ENCODE measurements at regions not wholly inside any gene's neighbourhood (a gene's known extent, or its start where the extent isn't known, plus 50 kb on each side); places are given as distances from the start of the nearest gene placed in this dataset.

GRCh38 chr7:18347170-18347569, 148.4 kb upstream of the HDAC9 start:
- no peak for DNase-seq (ENCODE audit: extremely low spot score, insufficient read length, low read depth)
- no peak for FAIRE-seq

DNA sequence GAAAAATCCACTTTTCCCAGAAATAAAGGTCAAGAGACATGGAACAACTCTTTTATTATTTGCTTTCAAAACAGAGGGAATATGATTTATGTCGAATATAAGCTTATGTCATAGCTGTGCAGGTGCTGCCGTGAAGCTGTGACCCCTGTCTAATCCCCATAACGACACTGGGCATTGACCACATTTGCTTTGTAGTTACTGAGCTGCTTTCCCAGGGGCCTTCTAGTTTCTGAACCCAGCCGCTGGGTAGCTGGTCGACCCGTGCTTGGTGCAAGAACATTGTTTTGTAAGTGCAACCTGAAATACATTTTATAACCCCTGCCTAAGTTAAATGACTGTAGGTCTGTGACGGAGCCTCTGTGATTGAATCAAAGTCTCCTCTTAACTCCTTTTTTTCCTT, 144.9 kb upstream of the HDAC9 start:
- FAIRE-seq, result no peak
- no peak for DNase-seq (ENCODE audit: extremely low spot score, insufficient read length, low read depth)

DNA sequence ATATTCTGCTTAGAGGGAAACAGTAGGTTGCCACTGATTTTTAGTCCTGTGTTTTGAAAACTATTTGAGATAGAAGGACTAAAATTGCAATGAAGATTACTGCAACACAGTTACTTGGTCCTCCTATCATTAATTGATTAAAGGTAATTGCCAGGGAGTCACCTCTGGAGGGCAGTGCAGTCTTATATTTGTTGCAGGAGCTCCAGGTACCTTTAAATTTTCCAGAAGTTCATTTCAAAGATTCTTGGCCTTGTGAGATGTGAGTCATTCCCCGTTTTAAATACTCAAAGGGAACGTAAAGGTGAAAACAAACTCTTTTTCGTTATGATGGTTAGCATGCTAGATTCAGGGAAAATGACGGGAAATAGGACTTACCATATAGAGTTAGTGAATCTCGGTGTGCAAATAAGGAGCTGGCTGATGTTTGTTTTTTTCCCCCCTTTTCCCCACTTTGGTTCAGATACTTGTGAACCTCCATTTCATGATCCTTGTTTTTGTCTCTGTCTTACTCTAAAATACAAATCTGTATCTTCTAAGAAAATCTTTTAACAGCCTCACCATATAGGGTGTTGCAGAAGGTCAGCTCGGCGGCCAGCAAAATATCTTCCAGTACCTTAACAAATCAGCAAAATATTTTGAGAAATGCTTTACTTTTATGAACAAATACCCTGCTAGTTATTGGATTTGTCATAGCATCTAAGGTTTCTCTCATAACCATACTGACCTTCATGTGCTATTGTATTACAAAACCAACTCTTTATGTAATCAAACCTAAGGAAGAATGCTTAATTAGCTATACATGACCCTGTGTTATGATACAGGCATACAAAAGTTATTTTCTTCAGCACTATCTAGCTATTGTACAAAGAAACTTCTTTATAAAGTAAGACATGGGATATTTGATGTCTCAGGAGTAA, 143.0 kb upstream of the HDAC9 start:
- peak; percentile 86 for FAIRE-seq
- DNase-seq (ENCODE audit: extremely low spot score, insufficient read length, low read depth), result no peak

DNA sequence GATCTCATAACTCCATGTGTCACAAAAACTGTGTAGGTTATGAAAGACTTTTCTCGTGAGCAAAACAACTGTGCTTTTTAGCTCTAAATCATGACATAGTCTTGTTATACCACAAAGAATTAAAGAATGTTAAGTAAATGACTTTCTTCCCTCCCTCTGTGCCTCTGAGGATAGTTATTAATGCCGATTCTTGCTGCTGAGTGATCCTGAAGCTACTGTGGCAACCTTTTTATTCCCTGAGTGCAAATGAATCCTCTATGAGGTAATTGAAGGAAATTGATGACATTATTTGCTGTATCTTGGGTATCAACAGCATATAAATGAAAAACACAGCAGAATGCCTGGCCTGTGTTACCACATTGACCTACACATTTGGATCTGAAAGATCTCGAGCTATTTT, 142.2 kb upstream of the HDAC9 start:
- FAIRE-seq (no peak), DNase-seq (ENCODE audit: extremely low spot score, insufficient read length, low read depth) (no peak)

DNA sequence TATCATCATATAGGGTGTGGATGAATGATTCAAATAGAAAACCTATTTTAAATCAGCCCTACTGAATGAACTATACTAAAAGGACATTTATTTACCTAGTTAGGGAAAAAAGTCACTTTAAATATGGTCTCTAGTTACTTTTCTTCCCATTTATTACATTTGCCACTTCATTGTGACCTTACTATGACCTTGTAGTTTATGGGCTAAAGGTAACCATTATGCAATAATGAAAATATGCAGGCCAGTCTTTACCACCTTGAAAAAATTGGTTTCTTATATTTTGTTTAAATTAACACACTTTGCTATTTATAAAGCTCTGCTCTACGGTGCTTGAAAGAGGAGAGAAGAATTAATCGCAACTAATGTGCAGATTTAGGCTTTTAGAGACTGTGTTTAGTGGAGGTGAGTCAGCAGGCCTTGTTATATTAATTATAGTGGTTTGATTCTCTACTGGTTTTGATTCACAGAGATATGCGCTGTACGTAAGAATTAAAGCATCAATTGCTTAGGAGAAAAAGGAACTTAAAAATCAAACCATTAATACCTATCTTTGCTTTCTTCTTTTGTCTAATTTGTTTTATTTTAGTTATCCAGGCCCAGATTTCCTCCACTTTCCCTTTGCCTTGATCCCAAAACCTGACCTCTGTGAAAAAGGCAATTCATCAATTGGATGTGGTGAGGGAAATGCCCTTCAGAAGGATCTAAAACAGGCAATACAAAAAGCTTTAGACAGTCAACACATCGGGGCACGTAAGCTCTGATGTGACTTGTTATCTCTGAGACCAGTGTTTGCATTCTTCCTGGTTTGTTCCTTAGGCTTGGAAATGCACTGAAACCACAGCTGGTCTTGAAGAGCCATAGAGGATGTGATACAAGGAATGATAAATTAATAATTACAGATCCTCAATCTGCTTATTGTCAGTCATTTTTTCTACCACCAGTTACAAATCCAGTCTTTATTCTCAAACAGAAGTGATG, 141.2 kb upstream of the HDAC9 start:
- FAIRE-seq, result no peak

GRCh38 chr7:18356191-18356645, 139.3 kb upstream of the HDAC9 start:
- DNase-seq (ENCODE audit: extremely low spot score, insufficient read length, low read depth) (no peak), FAIRE-seq (peak; percentile 70)

More for the DNA sequence above, 141.2 kb upstream of the HDAC9 start:
- no peak for DNase-seq (ENCODE audit: extremely low spot score, insufficient read length, low read depth)

DNA sequence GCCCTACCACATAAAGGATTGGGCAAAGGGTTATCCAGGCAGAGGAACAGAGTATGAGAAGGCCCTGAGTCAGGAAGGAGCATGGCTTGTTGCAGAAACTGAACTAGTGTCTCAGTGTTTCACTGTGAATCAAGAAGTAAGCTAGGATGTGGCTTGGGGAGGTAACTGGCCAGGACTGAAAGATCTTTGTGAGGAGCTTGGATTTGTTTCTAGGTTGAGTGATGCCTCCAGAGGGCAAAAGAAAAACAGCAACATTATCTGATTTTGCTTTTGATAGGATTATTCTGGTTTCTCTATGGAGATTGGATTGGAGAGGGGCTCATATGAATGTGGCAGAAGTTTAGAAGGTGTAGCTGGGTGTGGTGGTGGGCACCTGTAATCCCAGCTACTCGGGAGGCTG, 137.9 kb upstream of the HDAC9 start:
- FAIRE-seq (peak; percentile 38), DNase-seq (ENCODE audit: extremely low spot score, insufficient read length, low read depth) (no peak)

DNA sequence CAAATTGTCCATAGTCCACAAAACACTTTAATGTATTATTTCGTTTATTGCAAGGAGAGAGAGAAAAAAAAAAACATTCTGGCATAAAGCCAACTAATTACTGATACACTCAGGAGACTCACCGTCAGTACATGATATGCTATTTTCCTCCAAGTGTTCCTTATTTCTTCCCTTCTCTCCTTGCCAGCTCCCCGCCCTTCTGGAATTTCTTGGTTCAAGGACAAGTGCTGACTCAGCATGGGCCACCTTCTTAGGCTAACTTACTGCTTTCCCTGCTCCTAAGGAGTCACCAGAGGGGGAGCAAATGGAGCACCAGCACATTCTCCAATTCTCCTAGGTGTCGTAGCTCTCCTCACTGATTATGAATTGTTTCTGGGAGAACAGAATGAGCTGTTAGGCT, 133.8 kb upstream of the HDAC9 start:
- FAIRE-seq (no peak), DNase-seq (ENCODE audit: extremely low spot score, insufficient read length, low read depth) (no peak)

DNA sequence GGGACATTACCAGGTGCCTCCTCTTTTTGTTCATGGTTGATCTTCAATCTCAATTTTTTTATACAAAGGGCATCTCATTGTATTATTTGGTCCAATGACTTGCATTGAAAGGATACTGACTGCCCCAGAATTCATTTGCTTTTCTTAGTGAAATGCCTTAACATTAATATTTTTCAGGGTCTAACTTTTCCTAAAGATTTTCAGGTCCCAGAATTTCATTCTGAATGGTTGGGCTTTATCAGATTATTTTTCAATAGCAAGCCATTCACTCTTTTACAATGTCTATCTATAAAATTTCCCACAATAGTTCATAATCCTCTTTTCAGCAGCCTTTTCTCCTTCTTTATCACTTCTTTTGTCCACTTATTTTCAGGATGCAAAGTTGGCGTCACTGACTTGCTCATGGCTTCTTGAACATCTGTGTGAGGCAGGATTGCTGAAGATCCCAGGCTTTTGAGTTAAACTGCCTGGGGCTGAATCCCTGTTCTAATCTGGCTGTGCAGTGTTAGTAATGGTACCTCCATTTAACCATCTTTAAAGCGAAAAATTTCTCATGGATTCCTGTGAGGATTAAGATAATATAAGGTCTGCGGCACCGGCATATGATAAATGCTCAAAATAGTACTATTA, 131.7 kb upstream of the HDAC9 start:
- FAIRE-seq (no peak), DNase-seq (ENCODE audit: extremely low spot score, insufficient read length, low read depth) (no peak)

- no peak for FAIRE-seq
Observed at GRCh38 chr7:18364396-18364795, 131.2 kb upstream of the HDAC9 start.

DNA sequence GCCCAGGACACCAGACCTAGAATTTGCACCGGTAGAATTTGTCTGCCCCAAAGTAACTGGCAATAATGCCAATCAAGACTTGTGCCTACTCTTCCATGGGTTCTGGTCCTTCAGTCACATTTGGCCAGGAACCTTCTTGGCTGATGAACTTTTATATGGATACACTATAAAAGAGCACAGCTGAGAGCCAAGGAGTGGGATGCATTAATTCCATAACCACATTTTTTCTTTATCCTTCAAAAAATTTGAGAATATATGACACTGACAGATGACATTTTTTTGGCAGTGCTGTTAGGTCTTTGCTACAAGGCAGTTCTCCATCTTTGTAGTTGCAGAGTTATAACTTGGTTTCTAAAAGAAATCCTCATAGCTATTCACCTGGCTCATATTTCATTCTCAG, 129.2 kb upstream of the HDAC9 start:
- FAIRE-seq (no peak), DNase-seq (ENCODE audit: extremely low spot score, insufficient read length, low read depth) (no peak)

More at GRCh38 chr7:18364396-18364795, 131.2 kb upstream of the HDAC9 start:
- DNase-seq (ENCODE audit: extremely low spot score, insufficient read length, low read depth), result no peak

- no peak for FAIRE-seq
- no peak for DNase-seq (ENCODE audit: extremely low spot score, insufficient read length, low read depth)
Observed at GRCh38 chr7:18369011-18369410, 126.5 kb upstream of the HDAC9 start.

- FAIRE-seq, result no peak
Observed at GRCh38 chr7:18370633-18371032, 124.9 kb upstream of the HDAC9 start.

DNA sequence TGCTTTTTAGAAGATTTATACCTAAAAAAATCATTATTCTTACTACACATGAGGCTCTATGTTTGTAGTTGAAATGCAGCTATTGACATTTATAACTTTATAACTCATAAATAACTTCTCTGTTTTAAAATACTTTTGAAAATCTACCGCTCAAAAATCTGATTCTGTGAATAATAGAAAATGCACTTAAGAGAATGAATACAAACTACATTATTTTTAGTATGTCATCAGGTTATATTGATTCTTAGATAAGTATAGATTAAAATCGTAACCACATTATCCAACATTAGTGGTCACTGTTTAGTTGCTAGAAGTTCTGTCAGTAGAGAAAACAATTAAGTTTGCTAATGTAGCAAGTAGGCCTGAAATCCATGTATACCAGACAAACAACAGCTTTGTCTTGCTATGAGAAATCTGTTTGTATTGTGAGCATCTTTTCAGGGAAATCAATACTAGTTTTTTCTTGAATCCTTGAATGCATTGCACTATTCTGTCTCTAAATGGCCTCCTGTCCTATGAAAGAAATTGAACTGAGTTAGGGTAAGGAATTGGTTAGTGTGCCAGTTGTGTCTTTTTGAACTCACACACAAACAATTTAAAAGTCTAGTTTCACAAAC, 116.5 kb upstream of the HDAC9 start:
- no peak for DNase-seq (ENCODE audit: extremely low spot score, insufficient read length, low read depth)
- no peak for FAIRE-seq

More at GRCh38 chr7:18370633-18371032, 124.9 kb upstream of the HDAC9 start:
- no peak for DNase-seq (ENCODE audit: extremely low spot score, insufficient read length, low read depth)

DNA sequence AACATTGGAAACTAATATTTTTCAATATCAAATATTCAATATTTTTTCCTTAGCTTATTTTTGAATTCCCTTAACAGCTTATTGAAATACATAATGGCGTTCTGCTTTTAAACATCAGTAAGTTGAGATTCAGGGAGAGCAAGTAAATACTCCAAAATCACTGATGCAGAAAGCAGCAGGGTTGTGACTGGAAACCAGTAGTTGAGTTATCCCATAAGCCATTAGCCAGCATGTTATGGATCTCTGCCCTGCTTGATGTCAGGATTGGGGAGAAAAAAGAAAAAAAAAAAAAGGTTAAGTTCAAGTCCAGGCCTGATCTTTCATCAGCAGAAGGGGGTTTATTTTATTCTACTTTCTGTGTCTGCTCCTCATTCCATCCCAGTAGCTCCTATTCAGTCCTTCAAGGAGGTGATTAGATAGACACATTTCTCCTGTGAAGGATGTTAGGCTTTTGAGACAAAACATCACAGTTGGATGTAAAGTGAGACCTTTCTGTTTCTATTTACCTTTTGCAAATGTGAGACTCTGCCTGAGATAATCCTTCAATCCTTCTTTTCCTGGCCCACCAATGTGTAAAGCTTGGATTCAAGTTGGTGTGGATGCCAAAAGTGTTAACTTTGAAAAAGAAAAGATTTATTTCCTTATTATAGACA, 110.9 kb upstream of the HDAC9 start:
- DNase-seq (ENCODE audit: extremely low spot score, insufficient read length, low read depth), result no peak
- FAIRE-seq, result no peak

DNA sequence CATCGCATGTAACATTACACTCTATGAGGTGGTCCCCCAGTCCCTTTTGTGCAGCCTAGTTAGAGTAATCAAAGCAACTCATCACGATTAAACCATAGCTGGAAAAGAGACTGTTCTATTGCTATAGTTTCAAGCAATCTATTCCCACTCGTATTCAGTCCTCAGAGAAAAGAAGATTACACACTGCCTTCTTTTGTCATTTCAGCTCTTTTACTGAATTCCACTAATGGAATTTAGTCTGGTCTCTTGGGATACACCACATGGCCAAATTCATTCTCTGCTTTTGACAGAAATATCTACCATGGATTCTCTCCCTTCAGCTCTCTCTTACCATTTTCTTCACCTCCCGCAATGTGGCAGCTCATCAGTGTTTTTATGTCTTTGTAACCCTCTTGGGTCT, 108.9 kb upstream of the HDAC9 start:
- no peak for DNase-seq (ENCODE audit: extremely low spot score, insufficient read length, low read depth)

DNA sequence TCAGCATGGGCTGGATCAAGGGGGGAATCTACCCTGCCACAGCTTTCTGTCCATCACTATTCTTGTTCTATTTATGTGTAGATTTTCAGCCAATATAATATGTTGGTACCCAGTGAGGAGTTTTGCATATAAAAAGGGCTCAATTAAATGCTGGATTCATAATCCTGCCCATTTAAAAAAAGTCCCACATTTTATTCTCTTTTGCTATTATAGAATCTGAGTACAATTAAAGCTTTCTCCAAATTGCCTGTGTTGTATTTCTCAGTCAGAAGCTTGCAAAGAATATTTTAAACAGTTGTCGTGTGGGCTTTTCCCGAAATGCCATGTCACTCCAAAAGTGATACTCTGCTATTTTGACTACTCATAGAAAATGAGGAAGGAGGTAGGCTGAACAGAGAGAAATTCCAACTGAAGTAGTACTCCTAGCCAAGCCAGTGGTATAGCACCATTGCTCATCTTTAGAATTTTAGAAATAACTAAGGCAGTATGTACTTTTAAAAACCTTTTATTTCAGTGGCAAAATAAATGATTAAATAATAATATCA, 108.3 kb upstream of the HDAC9 start:
- no peak for FAIRE-seq
- no peak for DNase-seq (ENCODE audit: extremely low spot score, insufficient read length, low read depth)

More for the DNA sequence above, 108.9 kb upstream of the HDAC9 start:
- FAIRE-seq, result no peak

DNA sequence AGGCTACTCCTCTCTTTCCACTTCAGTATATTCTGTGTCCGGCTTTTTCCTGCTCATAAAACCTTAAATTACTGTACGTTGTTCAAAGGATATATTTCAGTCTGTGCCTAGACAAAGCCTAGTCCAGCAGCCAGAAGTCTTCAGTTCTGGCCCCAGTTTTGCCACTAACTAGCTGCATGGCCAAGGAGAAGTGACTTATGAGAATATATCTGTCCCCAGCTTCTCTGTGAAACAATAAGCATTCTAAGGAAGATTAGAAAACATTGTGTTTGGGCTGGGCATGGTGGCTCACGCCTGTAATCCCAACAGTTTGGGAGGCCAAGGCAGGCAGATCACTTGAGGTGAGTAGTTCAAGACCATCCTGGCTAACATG, 105.0 kb upstream of the HDAC9 start:
- FAIRE-seq (peak; percentile 24), DNase-seq (ENCODE audit: extremely low spot score, insufficient read length, low read depth) (no peak)
